RCC 7860 (cell line): ENCODE measurements at regions not wholly inside any gene's neighbourhood (a gene's known extent, or its start where the extent isn't known, plus 50 kb on each side); places are given as distances from the start of the nearest gene placed in this dataset.

Experiments used
- DNase-seq: peaks from one replicate; pipeline ENCODE4 v3.0.0-alpha.2; 2015; ENCODE audit warnings: low spot score
- FAIRE-seq: peaks from 2 replicates; lab custom pipeline; 2012; peaks lifted over from hg19 to GRCh38; lab: Jason Lieb, UNC

GRCh38 chr3:76855451-76855850, 184.4 kb upstream of the ROBO2 start:
- DNase-seq (no peak), FAIRE-seq (no peak)

GRCh38 chr3:76859596-76859995, 180.3 kb upstream of the ROBO2 start:
- no peak for FAIRE-seq
- DNase-seq: peak; percentile 17

- DNase-seq: no peak
- no peak for FAIRE-seq
Measured at GRCh38 chr3:76864355-76864754, 175.5 kb upstream of the ROBO2 start.

- DNase-seq (no peak), FAIRE-seq (no peak)
Measured at GRCh38 chr3:76866729-76867408, 173.0 kb upstream of the ROBO2 start.

GRCh38 chr3:76869726-76870384, 170.0 kb upstream of the ROBO2 start:
- no peak for DNase-seq
- FAIRE-seq: no peak

GRCh38 chr3:76871655-76872054, 168.2 kb upstream of the ROBO2 start:
- FAIRE-seq (no peak), DNase-seq (no peak)

GRCh38 chr3:76872999-76873398, 166.9 kb upstream of the ROBO2 start:
- FAIRE-seq (peak; percentile 82), DNase-seq (no peak)

- FAIRE-seq (no peak), DNase-seq (no peak)
Measured at GRCh38 chr3:76873532-76874242, 166.2 kb upstream of the ROBO2 start.

- no peak for DNase-seq
- no peak for FAIRE-seq
Measured at GRCh38 chr3:76879959-76880358, 159.9 kb upstream of the ROBO2 start.

- FAIRE-seq: no peak
- no peak for DNase-seq
Measured at GRCh38 chr3:76886761-76887500, 153.0 kb upstream of the ROBO2 start.

- DNase-seq: no peak
- FAIRE-seq: no peak
Measured at GRCh38 chr3:76888856-76889255, 151.0 kb upstream of the ROBO2 start.

GRCh38 chr3:76889911-76890310, 150.0 kb upstream of the ROBO2 start:
- no peak for DNase-seq

GRCh38 chr3:76897076-76897475, 142.8 kb upstream of the ROBO2 start:
- FAIRE-seq: no peak

More at GRCh38 chr3:76889911-76890310, 150.0 kb upstream of the ROBO2 start:
- no peak for FAIRE-seq

GRCh38 chr3:76900596-76900995, 139.3 kb upstream of the ROBO2 start:
- FAIRE-seq (no peak), DNase-seq (no peak)

More at GRCh38 chr3:76897076-76897475, 142.8 kb upstream of the ROBO2 start:
- no peak for DNase-seq

- FAIRE-seq: no peak
- no peak for DNase-seq
Measured at GRCh38 chr3:76908156-76908555, 131.7 kb upstream of the ROBO2 start.

GRCh38 chr3:76912841-76913383, 127.0 kb upstream of the ROBO2 start:
- FAIRE-seq (no peak), DNase-seq (no peak)

GRCh38 chr3:76917436-76917835, 122.5 kb upstream of the ROBO2 start:
- no peak for FAIRE-seq

GRCh38 chr3:76920511-76920910, 119.4 kb upstream of the ROBO2 start:
- no peak for DNase-seq
- no peak for FAIRE-seq

More at GRCh38 chr3:76917436-76917835, 122.5 kb upstream of the ROBO2 start:
- no peak for DNase-seq

GRCh38 chr3:76923485-76923884, 116.4 kb upstream of the ROBO2 start:
- no peak for DNase-seq

GRCh38 chr3:76930712-76931111, 109.2 kb upstream of the ROBO2 start:
- FAIRE-seq (no peak), DNase-seq (no peak)

More at GRCh38 chr3:76923485-76923884, 116.4 kb upstream of the ROBO2 start:
- FAIRE-seq: no peak

- FAIRE-seq: no peak
- no peak for DNase-seq
Measured at GRCh38 chr3:76933245-76933644, 106.7 kb upstream of the ROBO2 start.
